ENCODE measurements at regions not wholly inside any gene's neighbourhood (a gene's known extent, or its start where the extent isn't known, plus 50 kb on each side); places are given as distances from the start of the nearest gene placed in this dataset.
A peak's percentile ranks its signal among the peaks of the same experiment; 100 is the strongest.

DNA sequence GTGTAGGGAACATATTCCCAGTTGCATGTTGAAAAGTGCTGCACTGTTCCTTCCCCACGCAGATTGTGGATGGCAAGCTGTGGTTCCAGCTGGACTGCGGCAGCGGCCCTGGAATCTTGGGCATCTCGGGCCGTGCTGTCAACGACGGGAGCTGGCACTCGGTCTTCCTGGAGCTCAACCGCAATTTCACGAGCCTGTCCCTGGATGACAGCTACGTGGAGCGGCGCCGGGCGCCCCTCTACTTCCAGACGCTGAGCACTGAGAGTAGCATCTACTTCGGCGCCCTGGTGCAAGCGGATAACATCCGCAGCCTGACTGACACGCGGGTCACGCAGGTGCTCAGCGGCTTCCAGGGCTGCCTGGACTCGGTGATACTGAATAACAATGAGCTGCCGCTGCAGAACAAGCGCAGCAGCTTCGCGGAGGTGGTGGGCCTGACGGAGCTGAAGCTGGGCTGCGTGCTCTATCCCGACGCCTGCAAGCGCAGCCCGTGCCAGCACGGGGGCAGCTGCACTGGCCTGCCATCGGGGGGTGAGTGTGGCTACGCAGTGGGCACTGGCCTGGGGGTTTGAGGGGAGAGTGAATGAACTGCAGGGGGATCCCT is 102.7 kb upstream of the MTNR1B start:
- Histone ChIP-seq H3K56ac (replicated peaks; ENCODE audit: insufficient read length, low read depth, low read length) (no peak overlapping the region), H3K4me3 (ENCODE audit: extremely low read depth in 1 of 4, insufficient read depth in 2 of 4, low read depth in 3 of 4, low read length in 4 of 4) (no peak overlapping the region), H4K91ac (replicated peaks; ENCODE audit: insufficient read length, low read length) (peak overlapping the region; percentile 23), H2BK12ac (ENCODE audit: low read depth, low read length) (no peak overlapping the region), H2AFZ (ENCODE audit: low read length) (no peak overlapping the region), H4K5ac (ENCODE audit: insufficient read length, low read depth, low read length) (no peak overlapping the region), H3K27ac (ENCODE audit: low read depth, low read length) (no peak overlapping the region), H3K9ac (replicated peaks in 1 of 4; ENCODE audit: extremely low read depth in 1 of 4, low read depth in 3 of 4, low read length in 3 of 4) (no peak overlapping the region), H3K4ac (replicated peaks; ENCODE audit: insufficient read length, low read depth, low read length) (no peak overlapping the region), H3K18ac (ENCODE audit: extremely low read depth, low read length) (no peak overlapping the region), H3K9me3 (ENCODE audit: insufficient read depth in 2 of 2, low read depth in 1 of 2, low read length in 1 of 2) (no peaks in the 10 kb centered on the region), H4K8ac (ENCODE audit: extremely low read depth, insufficient read depth, low read length) (peak overlapping the region; percentile 63; the same call in 1 of the 2 replicates), H3K79me2 (ENCODE audit: control insufficient read depth in 1 of 2, insufficient read depth in 2 of 2, low read length in 2 of 2) (no peaks in the 10 kb centered on the region), H2BK5ac (ENCODE audit: low read depth, low read length) (no peak overlapping the region), H2AK5ac (ENCODE audit: low read depth, low read length) (no peak overlapping the region), H3K23me2 (ENCODE audit: low read depth, low read length) (no peaks in the 10 kb centered on the region), H2BK120ac (replicated peaks; ENCODE audit: low read depth, low read length) (no peak overlapping the region), H4K20me1 (replicated peaks in 1 of 2; ENCODE audit: control insufficient read depth in 1 of 2, insufficient read depth in 2 of 2, low read length in 2 of 2) (no peaks in the 10 kb centered on the region), H3K27me3 (replicated peaks in 1 of 4; ENCODE audit: control insufficient read depth in 3 of 4, extremely low read depth in 1 of 4, insufficient read depth in 3 of 4, low read length in 3 of 4) (no peaks in the 10 kb centered on the region), H2BK15ac (ENCODE audit: low read length) (no peak overlapping the region), H3K36me3 (ENCODE audit: control insufficient read depth in 2 of 4, insufficient read depth in 4 of 4, low read length in 3 of 4) (no peaks in the 10 kb centered on the region), H3K23ac (ENCODE audit: insufficient read length) (no peak overlapping the region), H3K79me1 (ENCODE audit: low read depth, low read length) (no peaks in the 10 kb centered on the region), H3K14ac (ENCODE audit: insufficient read length) (no peak overlapping the region), H3K4me2 (ENCODE audit: insufficient read depth in 1 of 2, low read depth in 2 of 2, low read length in 2 of 2) (no peak overlapping the region), H2BK20ac (ENCODE audit: low read length) (no peak overlapping the region), H3K4me1 (replicated peaks in 1 of 4; ENCODE audit: control insufficient read depth in 3 of 4, insufficient read depth in 4 of 4, low read length in 3 of 4) (peaks cover 0 to 2% (median 0%) of the 10 kb centered on the region in 4 experiments; a peak in 1 of 7 replicates)
- 91% methylated on average over 38 of the region's 38 CpGs; no CpG with 5 or more reads in 1 of the 2 experiments for WGBS, 2 experiments (ENCODE audit: extremely low coverage in 1 of 2, insufficient coverage in 1 of 2, insufficient read length in 1 of 2, insufficient replicate concordance in 2 of 2, low coverage in 1 of 2, low lambda C conversion rate in 2 of 2, missing lambda C conversion rate in 1 of 2)
- CTCF ChIA-PET (ENCODE audit: partially characterized antibody), result interaction anchor here (0.6 to 2.8 kb wide), 8 partner anchors 8 to 339 kb away, joined by 3 to 7 read pairs (median 3); no protein-coding TSS in a partner anchor
- no peak for DNase-seq (ENCODE audit: low read depth in 1 of 2, low spot score in 2 of 2)
- no peak for FAIRE-seq
- TF ChIP-seq, protein P1, sequence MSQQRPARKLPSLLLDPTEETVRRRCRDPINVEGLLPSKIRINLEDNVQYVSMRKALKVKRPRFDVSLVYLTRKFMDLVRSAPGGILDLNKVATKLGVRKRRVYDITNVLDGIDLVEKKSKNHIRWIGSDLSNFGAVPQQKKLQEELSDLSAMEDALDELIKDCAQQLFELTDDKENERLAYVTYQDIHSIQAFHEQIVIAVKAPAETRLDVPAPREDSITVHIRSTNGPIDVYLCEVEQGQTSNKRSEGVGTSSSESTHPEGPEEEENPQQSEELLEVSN (IDR thresholded peaks at IDR 0.05), result no peak
- TF ChIP-seq ZNF274 (IDR thresholded peaks at IDR 0.05; ENCODE audit: borderline replicate concordance, extremely low read depth, low read length) (no peak), SAP30 (IDR thresholded peaks at IDR 0.05; ENCODE audit: insufficient read depth, insufficient replicate concordance, low read length) (no peak), BCL11A (IDR thresholded peaks at IDR 0.05; ENCODE audit: low read depth in 2 of 2, low read length in 2 of 2) (no peak), CEBPB (IDR thresholded peaks at IDR 0.05; ENCODE audit: low read depth, low read length) (no peak), RNF2 (IDR thresholded peaks at IDR 0.05; ENCODE audit: borderline replicate concordance, low read depth, low read length, missing control alignments, poor library complexity, severe bottlenecking) (no peak), CHD2 (IDR thresholded peaks at IDR 0.05; ENCODE audit: low read length) (no peak), FOSL1 (IDR thresholded peaks at IDR 0.05; ENCODE audit: insufficient read depth, low read depth, low read length) (no peak), TEAD4 (IDR thresholded peaks at IDR 0.05; ENCODE audit: low read depth, low read length) (no peak)
- POLR2A ChIA-PET (ENCODE audit: partially characterized antibody), result no interaction called here
